Stimulated activated CD8-positive, alpha-beta memory T cell treated with anti-CD3 and anti-CD28 coated beads, Interleukin-7, amount 100 ng/mL, for 1 hour (primary cell): ENCODE measurements at regions not wholly inside any gene's neighbourhood (a gene's known extent, or its start where the extent isn't known, plus 50 kb on each side); places are given as distances from the start of the nearest gene placed in this dataset.
"Not testable (repeated sequence)": the region's sequence is repeated elsewhere in the genome, so short reads cannot be mapped to it uniquely, and the experiment has no call there.

Source experiments
- DNase-seq, 2 donors: peaks; one replicate each; pipeline ENCODE4 v3.0.0-alpha.2; 2020; ENCODE audit warnings: low read depth in 2 of 2

GRCh38 chr2:198639580-198639979, 818.2 kb downstream of the SATB2 start:
- no peak for DNase-seq

- no peak for DNase-seq
Measured at GRCh38 chr2:198638577-198638976, 819.2 kb downstream of the SATB2 start.

GRCh38 chr2:198630384-198630783, 826.0 kb downstream of the PLCL1 start:
- no peak for DNase-seq

GRCh38 chr2:198628596-198628995, 824.2 kb downstream of the PLCL1 start:
- DNase-seq, result no peak

- DNase-seq, result no peak
Measured at GRCh38 chr2:198622986-198623730, 818.8 kb downstream of the PLCL1 start.

GRCh38 chr2:198615972-198616371, 811.6 kb downstream of the PLCL1 start:
- DNase-seq, result no peak

GRCh38 chr2:198611201-198611600, 806.8 kb downstream of the PLCL1 start:
- DNase-seq, result no peak

GRCh38 chr2:198604599-198604998, 800.2 kb downstream of the PLCL1 start:
- no peak for DNase-seq

GRCh38 chr2:198602986-198603385, 798.6 kb downstream of the PLCL1 start:
- not testable (repeated sequence) for DNase-seq

- no peak for DNase-seq
Measured at GRCh38 chr2:198597648-198598047, 793.3 kb downstream of the PLCL1 start.

GRCh38 chr2:198596985-198597384, 792.6 kb downstream of the PLCL1 start:
- no peak for DNase-seq

- DNase-seq, result no peak
Measured at GRCh38 chr2:198595721-198596120, 791.3 kb downstream of the PLCL1 start.

GRCh38 chr2:198591586-198591985, 787.2 kb downstream of the PLCL1 start:
- no peak for DNase-seq

- DNase-seq, result no peak
Measured at GRCh38 chr2:198587741-198588140, 783.3 kb downstream of the PLCL1 start.

- no peak for DNase-seq
Measured at GRCh38 chr2:198587240-198587639, 782.8 kb downstream of the PLCL1 start.

GRCh38 chr2:198571393-198571792, 767.0 kb downstream of the PLCL1 start:
- no peak for DNase-seq

- no peak for DNase-seq
Measured at GRCh38 chr2:198558176-198558575, 753.8 kb downstream of the PLCL1 start.

- no peak for DNase-seq
Measured at GRCh38 chr2:198546122-198546521, 741.7 kb downstream of the PLCL1 start.

GRCh38 chr2:198545411-198545810, 741.0 kb downstream of the PLCL1 start:
- no peak for DNase-seq

GRCh38 chr2:198544461-198544860, 740.1 kb downstream of the PLCL1 start:
- DNase-seq, result no peak

GRCh38 chr2:198534756-198535155, 730.4 kb downstream of the PLCL1 start:
- DNase-seq, result no peak

- DNase-seq, result no peak
Measured at GRCh38 chr2:198525211-198525969, 721.0 kb downstream of the PLCL1 start.

GRCh38 chr2:198523710-198524109, 719.3 kb downstream of the PLCL1 start:
- DNase-seq, result no peak
